HepG2 (cell line): ENCODE measurements at regions not wholly inside any gene's neighbourhood (a gene's known extent, or its start where the extent isn't known, plus 50 kb on each side); places are given as distances from the start of the nearest gene placed in this dataset.

ENCODE experiments used
- CTCF ChIP-seq: sonication (generic); formaldehyde crosslinking; IDR thresholded peaks from 2 replicates; pipeline ENCODE4 v1.5.0; 2020; ENCODE audit warnings: mild to moderate bottlenecking, missing genetic modification reagents, moderate library complexity
- HMGXB4 ChIP-seq, 2 experiments: sonication (generic) in 1 of 2; formaldehyde crosslinking in 1 of 2; IDR thresholded peaks; 2 replicates each; pipeline versions ENCODE4 v1.4.0 to v1.6.1; 2018 to 2020; ENCODE audit warnings: missing genetic modification reagents in 2 of 2, borderline replicate concordance in 1 of 2, low read depth in 1 of 2, mild to moderate bottlenecking in 1 of 2, missing biosample characterization in 1 of 2
- JUND ChIP-seq: sonication (generic); formaldehyde crosslinking; IDR thresholded peaks from 2 replicates; pipeline ENCODE4 v1.8.0; 2022; ENCODE audit warnings: mild to moderate bottlenecking, missing genetic modification reagents
- NFKBIZ ChIP-seq: IDR thresholded peaks from 2 replicates; pipeline ENCODE4 v1.6.1; 2018; ENCODE audit warnings: missing genetic modification reagents, missing compliant biosample characterization
- SMARCE1 ChIP-seq: fragments of 450-650 bp; IDR thresholded peaks from 2 replicates; pipeline ENCODE4 v1.6.1; 2017; ENCODE audit warnings: borderline replicate concordance
- ZFP36 ChIP-seq: fragments of 150-350 bp; IDR thresholded peaks from 2 replicates; pipeline ENCODE4 v1.6.1; 2018; ENCODE audit warnings: borderline replicate concordance, low read length, low read depth; ENCODE audit not compliant: partially characterized antibody

- TF ChIP-seq JUND (CRISPR knock-in tag) = no peak
- TF ChIP-seq NFKBIZ (CRISPR knock-in tag) = no peak
- no peak for TF ChIP-seq ZFP36
- TF ChIP-seq HMGXB4 (CRISPR knock-in tag; IDR thresholded peaks at IDR 0.05; ENCODE audit: borderline replicate concordance in 1 of 2, low read depth in 1 of 2) = no peak
- TF ChIP-seq CTCF (CRISPR knock-in tag) = no peak
- no peak for TF ChIP-seq SMARCE1
Observed at GRCh38 chr4:138774940-138775339, 240.6 kb upstream of the NOCT start.
